Lung (tissue), 11 donors: ENCODE measurements at regions not wholly inside any gene's neighbourhood (a gene's known extent, or its start where the extent isn't known, plus 50 kb on each side); places are given as distances from the start of the nearest gene placed in this dataset.

ENCODE experiments used
- ATAC-seq: fragments of 200-7000 bp; cut with Tn5 transposase; one replicate; pipeline ENCODE4 v1.9.1; 2020; ENCODE audit warnings: moderate number of reproducible peaks; ENCODE audit not compliant: insufficient read depth, low FRiP score
- DNase-seq, 3 donors: peaks; one replicate each; pipeline ENCODE4 v3.0.0-alpha.2; 2013 to 2017
- H3K27ac ChIP-seq, 2 donors: one replicate each; pipeline ENCODE4 v1.5.1; 2013; ENCODE audit warnings: mild to moderate bottlenecking in 2 of 2, moderate library complexity in 2 of 2, control low read depth in 1 of 2, inconsistent platforms in 1 of 2, low read depth in 1 of 2, low read length in 1 of 2
- H3K27me3 ChIP-seq, 3 donors: one replicate each; pipeline ENCODE4 v1.5.1; 2013; ENCODE audit warnings: low read length in 2 of 3; ENCODE audit not compliant: control insufficient read depth in 3 of 3, insufficient read depth in 3 of 3
- H3K36me3 ChIP-seq, 4 donors: one replicate each; pipeline ENCODE4 v1.5.1; 2013; ENCODE audit warnings: low read length in 4 of 4, mild to moderate bottlenecking in 1 of 4, moderate library complexity in 1 of 4; ENCODE audit not compliant: control insufficient read depth in 4 of 4, insufficient read depth in 4 of 4
- H3K4me1 ChIP-seq, 5 donors: one replicate each; pipeline ENCODE4 v1.5.1; 2013; ENCODE audit warnings: low read length in 5 of 5, mild to moderate bottlenecking in 2 of 5, moderate library complexity in 1 of 5; ENCODE audit not compliant: control insufficient read depth in 5 of 5, insufficient read depth in 5 of 5
- H3K4me3 ChIP-seq: one replicate; pipeline ENCODE4 v1.5.1; 2013; ENCODE audit warnings: mild to moderate bottlenecking, control low read depth, moderate library complexity
- H3K9ac ChIP-seq, 2 donors: one replicate each; pipeline ENCODE4 v1.5.1; 2013; ENCODE audit warnings: low read length in 2 of 2, control low read depth in 1 of 2; ENCODE audit not compliant: insufficient read depth in 1 of 2
- H3K9me3 ChIP-seq, 4 donors: one replicate each; pipeline ENCODE4 v1.5.1; 2013; ENCODE audit warnings: low read length in 3 of 4, mild to moderate bottlenecking in 1 of 4, moderate library complexity in 1 of 4; ENCODE audit not compliant: control insufficient read depth in 4 of 4, insufficient read depth in 3 of 4
- CTCF ChIP-seq: IDR thresholded peaks from 2 replicates; pipeline ENCODE4 v1.5.1; 2012; ENCODE audit warnings: mild to moderate bottlenecking; ENCODE audit errors: control extremely low read depth, extremely low read depth
- WGBS, 2 donors: extraction: QIAGEN DNeasy Blood & Tissue Kit; methylation state at CpG; one replicate each; pipeline ENCODE4 v1.1.7; 2013; 5-methylcytosine and 5-hydroxymethylcytosine counted together
- donor health status: control.
- donor health status: control.
- donor health status: Bipolar disorder and iron deficiency.
- donor health status: healthy.
- donor health status: DM: yes; HTN: yes; CAD: no.

GRCh38 chr1:147811273-147811672 lies 50.9 kb upstream of the GJA5 start:
- H3K27me3 ChIP-seq, result no peaks in the 10 kb centered on the region
- no peaks in the 10 kb centered on the region for H3K9me3 ChIP-seq
- H3K9ac ChIP-seq, result no peak overlapping the region
- DNase-seq (no peak), ATAC-seq (no peak)
- H3K36me3 ChIP-seq, result no peaks in the 10 kb centered on the region
- H3K4me3 ChIP-seq, result no peak overlapping the region
- 83 to 95% methylated on average over 5 of the region's 5 CpGs for WGBS, 2 donors
- no peak for TF ChIP-seq CTCF
- H3K4me1 ChIP-seq, result peaks cover 0 to 63% (median 12%) of the 10 kb centered on the region in 5 donors
- no peak overlapping the region for H3K27ac ChIP-seq

- ATAC-seq (no peak), DNase-seq (no peak)
- Histone ChIP-seq H3K9me3 (peaks cover 0 to under 1% (median 0%) of the 10 kb centered on the region in 4 donors), H3K36me3 (no peaks in the 10 kb centered on the region), H3K4me3 (no peak overlapping the region), H3K27ac (no peak overlapping the region), H3K27me3 (no peaks in the 10 kb centered on the region), H3K4me1 (peaks cover 0 to 63% (median 12%) of the 10 kb centered on the region in 5 donors), H3K9ac (no peak overlapping the region)
- WGBS, 2 donors, result 47 to 66% methylated on average over 3 of the region's 3 CpGs
- TF ChIP-seq CTCF, result no peak
Observed at GRCh38 chr1:147811751-147812150, 51.3 kb upstream of the GJA5 start.

- no peak for ATAC-seq
- 64 to 89% methylated on average over 2 of the region's 2 CpGs for WGBS, 2 donors
- no peaks in the 10 kb centered on the region for H3K27me3 ChIP-seq
Observed at GRCh38 chr1:147812799-147813198, 52.4 kb upstream of the GJA5 start.

More at GRCh38 chr1:147812799-147813198, 52.4 kb upstream of the GJA5 start:
- TF ChIP-seq CTCF, result no peak
- peak in 1 of 3 donors; percentile 23 for DNase-seq
- Histone ChIP-seq H3K4me3 (no peak overlapping the region), H3K9me3 (peaks cover 0 to 2% (median 0%) of the 10 kb centered on the region in 4 donors), H3K4me1 (peaks cover 0 to 55% (median 10%) of the 10 kb centered on the region in 5 donors), H3K36me3 (no peaks in the 10 kb centered on the region), H3K27ac (no peak overlapping the region), H3K9ac (no peak overlapping the region)
